GM19328 (cell line): ENCODE measurements at regions not wholly inside any gene's neighbourhood (a gene's known extent, or its start where the extent isn't known, plus 50 kb on each side); places are given as distances from the start of the nearest gene placed in this dataset.
"Not testable (repeated sequence)": the region's sequence is repeated elsewhere in the genome, so short reads cannot be mapped to it uniquely, and the experiment has no call there.

Source experiments
- ATAC-seq: cut with Tn5 transposase; IDR thresholded peaks from one replicate; pipeline ENCODE4 v1.9.1; 2021; ENCODE audit warnings: mild to moderate bottlenecking, moderate library complexity; ENCODE audit not compliant: unreplicated experiment

DNA sequence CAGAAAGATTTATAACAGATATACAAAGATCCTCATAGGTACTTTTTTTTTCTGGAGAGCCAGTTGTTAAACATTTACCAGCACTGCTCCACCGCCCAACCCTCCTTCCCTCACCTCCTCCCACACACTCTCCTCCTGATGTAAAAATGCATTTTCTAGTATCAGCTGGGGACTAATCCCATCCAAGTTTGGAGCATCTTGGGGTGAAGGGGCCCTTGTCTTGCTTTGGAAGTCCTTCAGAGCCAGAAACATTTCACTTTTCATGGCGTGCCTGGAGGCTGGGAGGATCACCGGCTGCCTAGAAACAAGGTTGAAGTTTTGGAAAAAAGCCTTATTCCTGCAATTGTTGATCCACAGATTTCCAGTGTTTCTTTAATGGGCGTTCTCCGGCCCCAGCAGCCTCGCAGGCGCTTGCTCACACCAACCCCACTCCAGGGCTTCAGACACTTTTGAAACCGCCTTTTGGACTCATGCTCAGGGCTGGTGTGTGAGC, 165.1 kb upstream of the AFDN start:
- ATAC-seq: no peak

DNA sequence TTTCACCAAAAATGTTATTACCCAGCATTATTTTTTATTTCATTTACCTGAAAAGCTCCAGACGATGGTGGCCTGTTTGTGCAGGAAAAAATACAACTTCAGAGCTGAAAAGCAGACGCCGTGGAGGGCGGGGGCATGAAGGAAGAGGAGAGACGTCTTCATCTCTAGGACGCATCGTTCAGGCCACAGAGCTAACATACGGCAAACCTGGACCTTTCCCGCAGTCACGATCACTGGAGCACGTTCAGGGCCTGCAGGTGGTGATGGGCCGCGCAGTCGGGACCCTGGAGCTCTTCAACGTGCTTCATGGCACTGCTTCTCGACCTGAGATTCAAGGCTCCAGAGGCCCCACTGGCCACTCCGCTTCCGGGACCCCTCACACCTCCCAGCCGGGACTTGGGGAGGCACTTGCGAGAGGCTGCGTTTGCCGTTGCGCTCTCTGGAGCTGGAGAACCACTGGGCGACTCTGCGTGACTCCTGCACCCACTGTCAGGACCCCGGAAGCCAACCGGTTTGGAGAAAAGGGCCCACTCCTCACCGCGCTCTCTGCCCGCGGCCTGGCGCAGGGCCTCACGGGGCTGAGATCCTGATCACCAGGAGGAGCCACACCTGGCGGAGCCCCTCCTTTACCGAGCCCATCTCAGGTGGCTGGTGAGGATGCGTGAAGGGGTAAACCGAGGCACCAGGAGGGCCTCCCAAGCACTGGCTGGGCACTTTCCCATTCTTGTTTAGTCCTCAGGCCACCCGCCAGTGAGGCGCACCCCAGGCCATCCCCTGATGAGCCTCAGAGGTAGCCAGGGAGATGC, 164.4 kb upstream of the AFDN start:
- no peak for ATAC-seq

DNA sequence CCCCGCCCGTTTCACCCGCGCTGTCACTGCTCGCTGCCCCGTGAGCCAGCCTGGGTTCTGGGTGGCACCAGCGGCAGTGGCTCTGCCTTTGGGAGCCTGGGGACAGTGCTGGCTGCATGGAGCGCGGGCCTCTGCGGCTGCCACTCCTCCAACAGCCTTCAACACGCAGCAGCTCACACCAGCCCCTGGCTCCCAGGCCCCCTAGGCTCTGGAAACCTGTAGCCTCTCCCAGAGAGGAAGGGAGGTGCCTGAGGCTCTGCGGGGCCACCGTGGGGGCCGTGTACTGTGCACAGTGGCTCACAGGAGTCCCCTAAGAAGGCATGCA, 163.9 kb upstream of the AFDN start:
- no peak for ATAC-seq

GRCh38 chr6:167663316-167663715, 163.4 kb upstream of the AFDN start:
- ATAC-seq: no peak

GRCh38 chr6:167663784-167664443, 162.8 kb upstream of the AFDN start:
- no peak for ATAC-seq

- no peak for ATAC-seq
These were observed 161.7 kb upstream of the AFDN start for GRCh38 chr6:167664678-167665660.

DNA sequence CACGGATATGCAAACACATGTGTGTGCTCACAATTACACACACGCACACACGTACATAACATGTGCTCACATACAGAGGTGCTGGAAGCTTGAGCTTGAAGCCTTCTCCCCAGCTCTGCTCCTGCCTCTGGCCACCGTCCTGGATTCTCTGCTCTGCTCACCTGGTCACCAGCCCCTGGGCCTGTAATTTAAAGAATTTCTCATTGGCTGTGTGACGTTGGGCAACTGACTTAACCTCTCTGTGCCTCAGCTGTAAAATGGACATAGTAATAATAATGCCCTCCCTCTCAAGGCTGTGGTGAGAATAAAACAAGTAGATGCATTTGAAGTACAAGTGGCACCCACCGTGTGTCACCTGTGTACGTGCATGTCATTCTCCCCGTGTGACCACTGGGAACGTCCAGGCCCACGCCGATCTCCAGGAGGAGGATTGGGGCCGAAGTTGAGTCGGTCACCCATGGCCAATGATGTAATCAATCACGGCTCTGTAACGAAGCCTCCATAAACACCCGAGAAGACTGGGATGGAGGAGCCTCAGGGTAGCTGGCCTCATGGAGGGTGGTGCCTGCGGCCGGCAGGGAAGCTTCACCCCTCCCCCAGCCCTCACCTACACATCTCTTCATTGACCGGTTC, 160.9 kb upstream of the AFDN start:
- no peak for ATAC-seq

DNA sequence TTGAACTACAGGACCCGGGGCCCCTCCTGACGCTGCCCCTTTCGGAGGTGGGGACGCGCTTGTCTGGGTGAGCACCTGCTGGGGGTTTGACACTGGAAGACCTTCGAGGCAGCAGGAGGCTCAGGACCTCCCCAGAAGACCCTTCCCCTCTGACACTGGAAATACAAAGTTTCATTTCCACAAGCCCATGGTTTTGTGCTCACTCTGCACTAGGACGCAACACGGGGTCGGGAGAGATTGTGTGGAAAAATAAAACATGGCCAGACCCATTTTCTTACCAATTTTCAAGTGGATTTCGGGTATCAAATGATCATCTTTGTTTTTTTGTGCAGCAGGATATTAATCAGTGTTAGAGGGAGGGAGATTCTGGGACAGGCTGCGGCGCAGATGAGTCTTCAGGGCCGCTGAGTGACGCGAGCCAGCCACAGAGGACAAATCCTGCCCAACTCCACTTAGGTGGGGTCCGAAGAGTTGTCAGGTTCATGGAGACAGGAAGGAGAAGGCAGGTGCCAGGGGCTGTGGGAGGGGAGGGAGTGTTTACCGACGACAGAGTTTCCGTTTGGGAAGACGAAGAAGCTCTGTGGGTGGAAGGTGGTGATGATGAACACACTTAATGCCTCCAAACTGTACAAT, 160.0 kb upstream of the AFDN start:
- no peak for ATAC-seq

GRCh38 chr6:167667204-167668018, 159.3 kb upstream of the AFDN start:
- ATAC-seq: no peak

DNA sequence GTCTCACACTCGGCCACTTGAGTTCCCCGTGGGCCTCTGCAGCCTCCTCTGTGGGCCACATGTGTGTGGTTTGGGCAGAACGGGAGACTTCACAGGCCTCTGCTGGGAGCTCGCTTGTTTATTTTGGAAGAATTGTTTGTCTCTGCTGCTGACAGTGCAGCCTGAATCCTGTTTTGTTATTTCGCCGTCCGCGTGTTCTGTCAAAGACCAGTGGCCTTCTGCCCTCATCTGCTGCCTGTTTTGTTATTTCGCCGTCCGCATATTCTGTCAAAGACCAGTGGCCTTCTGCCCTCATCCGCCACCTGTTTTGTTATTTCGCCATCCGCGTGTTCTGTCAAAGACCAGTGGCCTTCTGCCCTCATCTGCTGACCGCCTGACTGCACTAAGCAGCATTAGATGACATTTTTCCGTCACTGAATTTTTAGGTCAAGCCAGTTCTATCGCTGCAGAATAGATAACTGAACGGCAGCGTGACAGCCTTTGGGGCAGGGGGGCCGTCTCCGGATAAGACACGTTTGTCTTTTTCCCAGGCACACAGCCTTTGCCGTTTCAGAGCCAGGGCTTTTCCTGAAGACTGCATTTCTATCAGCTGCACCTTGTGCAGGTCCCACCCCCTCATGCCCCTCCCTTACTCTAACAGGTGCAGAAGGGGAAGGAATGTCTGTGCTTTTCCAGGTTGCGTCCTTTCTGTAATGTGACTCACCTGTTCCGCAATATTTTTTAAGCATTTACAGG, 158.5 kb upstream of the AFDN start:
- ATAC-seq: no peak

- ATAC-seq: no peak
These were observed 157.8 kb upstream of the AFDN start for GRCh38 chr6:167668754-167669552.

DNA sequence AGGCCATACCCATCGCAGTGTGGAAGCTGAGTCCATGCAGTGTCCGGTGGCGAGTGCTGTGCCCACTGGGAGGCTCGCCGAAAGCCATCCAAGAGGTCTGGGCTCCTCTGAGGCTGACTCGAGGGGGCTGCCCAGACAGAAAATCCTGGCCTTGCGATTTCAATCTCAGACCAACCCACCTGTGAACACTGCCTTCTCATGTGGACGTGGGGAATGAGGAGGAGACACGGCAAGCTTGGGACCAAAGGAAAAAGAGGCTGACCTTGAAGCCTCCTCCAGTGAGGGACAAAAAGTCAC, 157.2 kb upstream of the AFDN start:
- no peak for ATAC-seq

DNA sequence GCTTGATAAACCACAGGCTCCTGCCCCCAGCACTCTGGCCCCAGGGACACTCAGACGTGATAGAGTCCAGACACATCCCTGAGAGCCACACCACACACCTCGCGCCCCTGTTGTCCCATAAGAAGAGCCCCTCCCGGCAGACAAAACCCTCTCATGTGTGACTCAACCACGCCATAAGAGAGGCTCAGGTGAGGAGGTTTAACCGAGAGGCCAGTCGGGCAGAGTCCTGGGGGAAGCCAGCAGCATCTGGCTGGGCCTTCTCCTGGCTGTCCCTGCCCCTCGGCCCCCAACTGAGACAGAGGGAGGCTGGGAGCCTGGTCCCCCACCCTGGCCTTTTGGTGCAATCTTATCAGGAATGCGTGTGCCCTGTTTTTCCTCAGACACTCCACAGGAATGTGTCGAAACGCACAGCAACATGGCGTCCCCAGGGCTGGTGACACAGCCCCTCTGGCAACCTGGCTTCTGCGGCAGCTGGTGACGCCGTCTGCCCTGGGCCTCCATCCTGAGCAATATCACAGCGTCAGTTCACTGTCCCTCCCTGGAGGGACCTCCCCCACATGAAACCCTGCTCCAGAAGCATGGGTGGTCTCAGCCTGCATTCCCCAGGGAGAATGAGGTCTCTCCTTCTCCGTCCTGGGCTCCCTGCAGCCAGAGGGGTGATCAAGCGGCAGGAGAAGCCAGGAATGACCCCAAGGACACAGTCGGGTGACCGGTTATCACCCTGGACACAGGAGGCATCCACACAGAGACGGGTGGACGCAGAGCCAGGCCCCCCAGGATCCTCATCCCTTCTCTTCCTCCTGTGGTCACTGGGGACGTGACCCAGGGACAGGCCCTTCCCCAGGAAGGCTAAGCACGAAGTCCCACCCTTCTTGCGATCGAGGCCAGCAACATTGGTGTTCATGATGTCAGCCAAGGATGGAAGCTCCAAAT, 156.6 kb upstream of the AFDN start:
- ATAC-seq: no peak

DNA sequence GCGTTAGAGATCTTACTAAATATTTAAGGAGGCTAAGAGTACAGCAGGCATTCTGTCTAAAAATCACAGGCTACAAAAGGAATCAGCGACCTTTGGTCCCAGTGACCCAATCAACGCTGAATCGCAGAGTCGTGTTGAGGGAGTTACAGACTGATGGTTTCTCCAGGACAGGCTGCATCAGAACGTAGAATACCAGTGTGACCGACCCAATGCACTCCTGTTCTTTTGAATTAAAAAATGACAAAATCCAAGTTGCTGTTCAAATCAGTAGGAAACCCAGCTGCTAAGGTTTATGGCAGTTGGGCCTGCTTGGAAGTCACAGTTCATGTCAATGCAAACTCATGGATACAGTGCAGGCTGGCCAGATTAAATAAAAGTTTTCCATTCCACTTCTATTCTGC, 155.8 kb upstream of the AFDN start:
- ATAC-seq: no peak

- ATAC-seq: not testable (repeated sequence)
These were observed 155.2 kb upstream of the AFDN start for GRCh38 chr6:167671379-167671976.

GRCh38 chr6:167671977-167672687, 154.6 kb upstream of the AFDN start:
- ATAC-seq: no peak
